Smooth muscle cell (in vitro differentiated cells): ENCODE measurements at regions not wholly inside any gene's neighbourhood (a gene's known extent, or its start where the extent isn't known, plus 50 kb on each side); places are given as distances from the start of the nearest gene placed in this dataset.

Experiments
- DNase-seq: peaks from one replicate; lab custom pipeline; 2025; ENCODE audit not compliant: unreplicated experiment; lab: John Stamatoyannopoulos, UW
- H2AFZ ChIP-seq: fragments of 200-600 bp; sonication (generic); 2 replicates; pipeline ENCODE4 v1.6.0; 2016; ENCODE audit warnings: antibody characterized with exemption, low read depth, mild to moderate bottlenecking
- H3F3A ChIP-seq: fragments of 200-600 bp; sonication (generic); 2 replicates; pipeline ENCODE4 v1.6.0; 2017; ENCODE audit warnings: antibody characterized with exemption, low read depth
- H3K27ac ChIP-seq: fragments of 200-600 bp; sonication (generic); 2 replicates; pipeline ENCODE4 v1.5.1; 2016; ENCODE audit warnings: low read depth, mild to moderate bottlenecking
- H3K27me3 ChIP-seq: fragments of 200-600 bp; sonication (generic); 2 replicates; pipeline ENCODE4 v1.6.1; 2016; ENCODE audit warnings: low read depth, mild to moderate bottlenecking
- H3K36me3 ChIP-seq: fragments of 200-600 bp; sonication (generic); 2 replicates; pipeline ENCODE4 v1.5.1; 2016; ENCODE audit warnings: low read depth
- H3K4me1 ChIP-seq: fragments of 200-600 bp; sonication (generic); 2 replicates; pipeline ENCODE4 v1.5.1; 2016; ENCODE audit warnings: low read depth
- H3K4me2 ChIP-seq: fragments of 200-600 bp; sonication (generic); 2 replicates; pipeline ENCODE4 v1.6.0; 2016; ENCODE audit warnings: mild to moderate bottlenecking
- H3K4me3 ChIP-seq: fragments of 200-600 bp; sonication (generic); 2 replicates; pipeline ENCODE4 v1.5.1; 2016; ENCODE audit warnings: mild to moderate bottlenecking
- H3K79me2 ChIP-seq: fragments of 200-600 bp; sonication (generic); 2 replicates; pipeline ENCODE4 v1.6.0; 2016; ENCODE audit warnings: low read depth, mild to moderate bottlenecking
- H3K9ac ChIP-seq: fragments of 200-600 bp; sonication (generic); 2 replicates; pipeline ENCODE4 v1.6.0; 2016; ENCODE audit warnings: low read depth
- H3K9me3 ChIP-seq: fragments of 200-600 bp; sonication (generic); replicated peaks from 2 replicates; pipeline ENCODE4 v1.5.1; 2016; ENCODE audit warnings: low read depth
- H4K20me1 ChIP-seq: fragments of 200-600 bp; sonication (generic); 2 replicates; pipeline ENCODE4 v1.6.0; 2016; ENCODE audit warnings: low read depth
- WGBS: methylation state at CpG from one replicate; pipeline ENCODE4 v1.1.7; 2016; ENCODE audit warnings: low lambda C conversion rate; 5-methylcytosine and 5-hydroxymethylcytosine counted together
- TF ChIP-seq, protein P1 (sequence below): fragments of 200-600 bp; sonication (generic); IDR thresholded peaks from 2 replicates; pipeline ENCODE4 v1.5.1; 2017; ENCODE audit warnings: borderline replicate concordance, mild to moderate bottlenecking, antibody characterized with exemption; ENCODE audit not compliant: insufficient read depth, poor library complexity, severe bottlenecking

DNA sequence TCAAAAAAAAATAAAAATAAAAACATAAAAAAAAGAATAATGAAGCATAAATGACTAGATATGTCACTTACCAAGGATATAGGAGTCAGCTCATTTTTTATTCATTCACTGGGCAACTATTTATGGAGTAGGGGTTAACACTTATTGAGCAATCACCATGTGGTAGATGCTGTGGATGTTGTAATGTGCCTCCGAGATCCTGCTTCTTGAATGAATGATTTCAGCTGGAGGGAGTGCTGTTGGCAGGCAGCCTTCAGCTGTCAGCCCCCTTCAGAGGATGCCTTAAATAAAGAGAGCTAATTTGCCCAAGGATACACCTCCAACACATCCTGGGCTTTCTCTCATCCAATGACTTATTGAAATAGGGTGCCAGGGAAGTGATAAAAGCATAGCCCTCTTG, 229.5 kb upstream of the DTNBP1 start:
- WGBS: 50% methylated on average over 1 of the region's 1 CpG
- Histone ChIP-seq H3K4me2 (no peak overlapping the region), H3K4me3 (no peak overlapping the region), H3K27me3 (no peaks in the 10 kb centered on the region), H3K27ac (no peak overlapping the region), H3K36me3 (peaks cover 2% of the 10 kb centered on the region), H3K79me2 (no peaks in the 10 kb centered on the region), H3K9ac (no peak overlapping the region), H3K4me1 (peaks cover 3% of the 10 kb centered on the region), H3F3A (peaks cover 15% of the 10 kb centered on the region), H4K20me1 (no peaks in the 10 kb centered on the region), H3K9me3 (peaks cover 6% of the 10 kb centered on the region), H2AFZ (no peak overlapping the region)
- no peak for DNase-seq
- TF ChIP-seq, protein P1, sequence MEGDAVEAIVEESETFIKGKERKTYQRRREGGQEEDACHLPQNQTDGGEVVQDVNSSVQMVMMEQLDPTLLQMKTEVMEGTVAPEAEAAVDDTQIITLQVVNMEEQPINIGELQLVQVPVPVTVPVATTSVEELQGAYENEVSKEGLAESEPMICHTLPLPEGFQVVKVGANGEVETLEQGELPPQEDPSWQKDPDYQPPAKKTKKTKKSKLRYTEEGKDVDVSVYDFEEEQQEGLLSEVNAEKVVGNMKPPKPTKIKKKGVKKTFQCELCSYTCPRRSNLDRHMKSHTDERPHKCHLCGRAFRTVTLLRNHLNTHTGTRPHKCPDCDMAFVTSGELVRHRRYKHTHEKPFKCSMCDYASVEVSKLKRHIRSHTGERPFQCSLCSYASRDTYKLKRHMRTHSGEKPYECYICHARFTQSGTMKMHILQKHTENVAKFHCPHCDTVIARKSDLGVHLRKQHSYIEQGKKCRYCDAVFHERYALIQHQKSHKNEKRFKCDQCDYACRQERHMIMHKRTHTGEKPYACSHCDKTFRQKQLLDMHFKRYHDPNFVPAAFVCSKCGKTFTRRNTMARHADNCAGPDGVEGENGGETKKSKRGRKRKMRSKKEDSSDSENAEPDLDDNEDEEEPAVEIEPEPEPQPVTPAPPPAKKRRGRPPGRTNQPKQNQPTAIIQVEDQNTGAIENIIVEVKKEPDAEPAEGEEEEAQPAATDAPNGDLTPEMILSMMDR: no peak

DNA sequence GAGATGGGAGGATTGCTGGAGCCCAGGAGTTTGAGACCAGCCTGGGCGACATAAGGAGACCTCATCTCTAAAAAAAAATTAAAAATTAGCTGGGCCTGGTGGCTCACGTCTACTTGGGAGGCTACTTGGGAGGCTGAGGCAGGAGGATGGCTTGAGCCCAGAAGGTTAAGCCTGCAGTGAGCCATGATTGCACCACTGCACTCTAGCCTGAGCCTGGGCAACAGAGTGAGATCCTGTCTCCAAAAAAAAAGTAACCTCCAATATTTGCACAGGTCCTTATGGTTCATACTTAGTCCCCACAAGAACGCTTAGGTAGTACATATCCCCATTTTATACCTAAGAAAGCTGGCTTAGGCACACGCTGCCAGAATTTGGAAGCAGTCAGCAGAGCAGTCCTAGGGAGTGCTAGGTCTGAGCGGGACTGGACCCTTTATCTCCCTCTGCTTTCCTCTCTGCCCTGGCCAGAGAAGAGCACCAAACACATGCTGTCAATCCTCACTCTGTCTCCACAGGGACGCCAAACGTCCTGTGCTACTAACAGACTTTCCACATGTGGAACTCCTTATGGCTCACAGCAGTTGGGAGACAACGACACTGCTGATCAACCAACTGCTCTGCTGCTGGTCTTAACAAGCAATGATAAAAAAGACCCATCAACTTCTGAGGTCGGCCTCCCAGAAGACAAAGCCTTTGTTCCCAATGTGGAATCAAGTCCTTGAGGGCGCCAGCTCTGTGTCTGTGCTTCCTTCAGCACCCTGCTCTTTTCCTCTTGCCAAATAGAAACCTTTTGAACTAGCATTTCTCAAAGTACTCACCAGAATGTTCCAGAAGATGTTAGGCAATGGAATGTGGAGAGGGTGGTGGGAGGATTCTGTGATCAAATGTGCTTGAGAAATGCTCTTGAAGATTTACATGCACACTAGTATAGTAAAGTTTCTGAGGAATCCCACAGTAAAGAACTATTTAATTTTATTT, 226.3 kb upstream of the DTNBP1 start:
- Histone ChIP-seq H3K27me3 (no peaks in the 10 kb centered on the region), H3K4me2 (no peak overlapping the region), H3K9ac (no peak overlapping the region), H3K27ac (no peak overlapping the region), H3K9me3 (peaks cover 6% of the 10 kb centered on the region), H3K4me3 (no peak overlapping the region), H3K36me3 (peaks cover 2% of the 10 kb centered on the region), H4K20me1 (no peaks in the 10 kb centered on the region), H3K79me2 (no peaks in the 10 kb centered on the region), H3K4me1 (no peaks in the 10 kb centered on the region), H2AFZ (no peak overlapping the region), H3F3A (no peaks in the 10 kb centered on the region)
- TF ChIP-seq, protein P1: no peak
- no peak for DNase-seq
- WGBS: 71% methylated on average over 10 of the region's 10 CpGs

DNA sequence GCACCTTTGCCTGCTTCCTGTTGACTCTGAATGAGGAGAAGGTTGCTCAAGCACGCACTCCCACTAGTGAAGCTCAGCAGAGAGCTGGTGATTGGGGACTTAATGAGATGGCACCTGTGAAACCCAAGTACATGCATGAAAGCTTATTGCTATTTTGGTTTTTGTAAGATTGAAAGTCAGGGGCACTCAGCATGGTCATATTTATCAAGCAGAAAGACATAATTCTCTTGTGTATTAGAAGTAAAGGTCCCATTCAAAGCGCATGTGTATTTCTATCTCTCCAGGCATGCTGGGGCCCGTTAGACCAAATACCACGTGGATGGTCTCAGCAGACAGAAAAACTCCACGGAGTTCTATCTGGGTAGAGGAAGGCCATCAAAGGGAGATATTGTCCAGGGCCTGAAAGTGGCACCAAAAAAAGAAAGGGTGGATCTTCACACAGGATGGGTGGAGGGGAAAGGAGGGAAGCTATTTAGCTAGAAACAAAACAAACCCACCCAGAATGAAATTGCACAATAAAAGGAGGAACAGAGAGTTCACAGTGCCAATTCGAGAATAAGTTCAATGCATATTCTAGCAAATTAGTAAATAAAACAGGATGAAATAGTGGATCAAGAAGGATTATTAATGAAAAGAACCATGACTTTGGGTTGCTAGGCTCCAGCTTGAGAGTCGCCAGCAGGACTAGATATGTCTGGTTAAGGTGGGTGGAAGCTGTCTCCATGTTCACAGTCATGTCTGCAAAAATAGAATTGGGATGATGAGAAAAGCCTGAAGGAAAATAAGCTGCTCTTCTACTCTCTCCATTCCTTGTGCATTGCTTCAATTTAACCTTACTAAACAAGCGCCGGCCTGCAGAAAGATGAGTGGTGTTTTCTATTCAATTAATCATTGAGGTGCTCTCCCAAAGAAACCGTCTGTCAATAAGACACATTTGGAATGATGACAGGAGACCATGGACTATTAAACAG, 224.9 kb upstream of the DTNBP1 start:
- no peaks in the 10 kb centered on the region for H3F3A ChIP-seq
- H3K36me3 ChIP-seq: no peaks in the 10 kb centered on the region
- TF ChIP-seq, protein P1: no peak
- peak overlapping the region; percentile 15 for H2AFZ ChIP-seq
- no peak overlapping the region for H3K27ac ChIP-seq
- 74% methylated on average over 10 of the region's 10 CpGs for WGBS
- no peaks in the 10 kb centered on the region for H3K27me3 ChIP-seq
- no peaks in the 10 kb centered on the region for H3K79me2 ChIP-seq
- H3K4me2 ChIP-seq: no peak overlapping the region
- H3K4me3 ChIP-seq: no peak overlapping the region
- H3K4me1 ChIP-seq: no peaks in the 10 kb centered on the region
- no peaks in the 10 kb centered on the region for H3K9me3 ChIP-seq
- H3K9ac ChIP-seq: no peak overlapping the region
- no peaks in the 10 kb centered on the region for H4K20me1 ChIP-seq
- DNase-seq: no peak
